ENCODE measurements at regions not wholly inside any gene's neighbourhood (a gene's known extent, or its start where the extent isn't known, plus 50 kb on each side); places are given as distances from the start of the nearest gene placed in this dataset.

GRCh38 chr6:91600561-91600960 is 1013.7 kb upstream of the MAP3K7 start:
- TF ChIP-seq POLR2AphosphoS5 (IDR thresholded peaks at IDR 0.05; ENCODE audit: low read depth, low read length), result no peak
- no peak for TF ChIP-seq POLR2A (IDR thresholded peaks at IDR 0.05; ENCODE audit: low read depth, low read length)
- TF ChIP-seq TAF1 (IDR thresholded peaks at IDR 0.05; ENCODE audit: borderline replicate concordance, low read depth, low read length), result no peak
